GM23338 (cell line): ENCODE measurements at regions not wholly inside any gene's neighbourhood (a gene's known extent, or its start where the extent isn't known, plus 50 kb on each side); places are given as distances from the start of the nearest gene placed in this dataset.
"Not testable (repeated sequence)": the region's sequence is repeated elsewhere in the genome, so short reads cannot be mapped to it uniquely, and the experiment has no call there.

ENCODE experiments used
- CTCF ChIP-seq, 2 experiments: fragments of 200-600 bp in 1 of 2; sonication (generic) in 1 of 2; conservative IDR thresholded peaks; 2 replicates each; pipeline versions ENCODE4 v1.5.1 to v1.6.1; 2016 to 2017; ENCODE audit warnings: antibody characterized with exemption in 2 of 2, low read depth in 2 of 2, mild to moderate bottlenecking in 2 of 2, moderate library complexity in 1 of 2
- EZH2 ChIP-seq: fragments of 200-600 bp; sonication (generic); IDR thresholded peaks from one replicate; pipeline ENCODE4 v1.8.0; 2017; ENCODE audit warnings: antibody characterized with exemption, mild to moderate bottlenecking, low read depth; ENCODE audit not compliant: unreplicated experiment
- EZH2phosphoT487 ChIP-seq: fragments of 200-600 bp; sonication (generic); IDR thresholded peaks from one replicate; pipeline ENCODE4 v1.8.1; 2018; ENCODE audit warnings: antibody characterized with exemption; ENCODE audit not compliant: unreplicated experiment
- JUNB ChIP-seq: IDR thresholded peaks from one replicate; pipeline ENCODE4 v1.6.1; 2016; ENCODE audit warnings: antibody characterized with exemption; ENCODE audit not compliant: unreplicated experiment
- ZNF114 ChIP-seq: fragments of 250-450 bp; sonication (Bioruptor Pico); IDR thresholded peaks from 2 replicates; pipeline ENCODE4 v1.5.0; 2020; ENCODE audit warnings: mild to moderate bottlenecking, moderate library complexity
- TF ChIP-seq, protein P1 (sequence below): fragments of 250-450 bp; sonication (Bioruptor Pico); IDR thresholded peaks from 2 replicates; pipeline ENCODE4 v1.5.0; 2020; ENCODE audit warnings: mild to moderate bottlenecking, moderate library complexity

DNA sequence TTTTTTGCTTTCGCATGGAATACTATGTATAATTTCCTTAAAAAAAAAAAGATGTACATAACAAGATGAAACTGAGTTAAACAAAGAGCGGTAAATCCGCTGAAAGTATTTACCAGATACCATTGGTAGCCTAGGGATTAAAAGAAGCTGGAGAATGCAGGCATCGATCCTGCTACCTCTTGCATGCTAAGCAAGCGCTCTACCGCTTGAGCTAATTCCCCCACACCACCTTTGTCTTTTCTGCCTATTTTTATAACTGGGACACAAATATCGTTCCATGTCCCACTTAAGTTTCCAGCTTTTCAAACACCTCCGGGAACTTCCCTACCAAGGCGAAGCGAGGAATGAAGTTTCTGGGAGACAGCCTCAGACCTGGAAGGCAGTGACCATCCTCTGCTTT is 498.4 kb downstream of the PRIM2 start:
- not testable (repeated sequence) for TF ChIP-seq EZH2; JUNB; CTCF (conservative IDR thresholded peaks at IDR 0.05; ENCODE audit: low read depth in 2 of 2); EZH2phosphoT487; ZNF114 (CRISPR knock-in tag)
- TF ChIP-seq, protein P1, sequence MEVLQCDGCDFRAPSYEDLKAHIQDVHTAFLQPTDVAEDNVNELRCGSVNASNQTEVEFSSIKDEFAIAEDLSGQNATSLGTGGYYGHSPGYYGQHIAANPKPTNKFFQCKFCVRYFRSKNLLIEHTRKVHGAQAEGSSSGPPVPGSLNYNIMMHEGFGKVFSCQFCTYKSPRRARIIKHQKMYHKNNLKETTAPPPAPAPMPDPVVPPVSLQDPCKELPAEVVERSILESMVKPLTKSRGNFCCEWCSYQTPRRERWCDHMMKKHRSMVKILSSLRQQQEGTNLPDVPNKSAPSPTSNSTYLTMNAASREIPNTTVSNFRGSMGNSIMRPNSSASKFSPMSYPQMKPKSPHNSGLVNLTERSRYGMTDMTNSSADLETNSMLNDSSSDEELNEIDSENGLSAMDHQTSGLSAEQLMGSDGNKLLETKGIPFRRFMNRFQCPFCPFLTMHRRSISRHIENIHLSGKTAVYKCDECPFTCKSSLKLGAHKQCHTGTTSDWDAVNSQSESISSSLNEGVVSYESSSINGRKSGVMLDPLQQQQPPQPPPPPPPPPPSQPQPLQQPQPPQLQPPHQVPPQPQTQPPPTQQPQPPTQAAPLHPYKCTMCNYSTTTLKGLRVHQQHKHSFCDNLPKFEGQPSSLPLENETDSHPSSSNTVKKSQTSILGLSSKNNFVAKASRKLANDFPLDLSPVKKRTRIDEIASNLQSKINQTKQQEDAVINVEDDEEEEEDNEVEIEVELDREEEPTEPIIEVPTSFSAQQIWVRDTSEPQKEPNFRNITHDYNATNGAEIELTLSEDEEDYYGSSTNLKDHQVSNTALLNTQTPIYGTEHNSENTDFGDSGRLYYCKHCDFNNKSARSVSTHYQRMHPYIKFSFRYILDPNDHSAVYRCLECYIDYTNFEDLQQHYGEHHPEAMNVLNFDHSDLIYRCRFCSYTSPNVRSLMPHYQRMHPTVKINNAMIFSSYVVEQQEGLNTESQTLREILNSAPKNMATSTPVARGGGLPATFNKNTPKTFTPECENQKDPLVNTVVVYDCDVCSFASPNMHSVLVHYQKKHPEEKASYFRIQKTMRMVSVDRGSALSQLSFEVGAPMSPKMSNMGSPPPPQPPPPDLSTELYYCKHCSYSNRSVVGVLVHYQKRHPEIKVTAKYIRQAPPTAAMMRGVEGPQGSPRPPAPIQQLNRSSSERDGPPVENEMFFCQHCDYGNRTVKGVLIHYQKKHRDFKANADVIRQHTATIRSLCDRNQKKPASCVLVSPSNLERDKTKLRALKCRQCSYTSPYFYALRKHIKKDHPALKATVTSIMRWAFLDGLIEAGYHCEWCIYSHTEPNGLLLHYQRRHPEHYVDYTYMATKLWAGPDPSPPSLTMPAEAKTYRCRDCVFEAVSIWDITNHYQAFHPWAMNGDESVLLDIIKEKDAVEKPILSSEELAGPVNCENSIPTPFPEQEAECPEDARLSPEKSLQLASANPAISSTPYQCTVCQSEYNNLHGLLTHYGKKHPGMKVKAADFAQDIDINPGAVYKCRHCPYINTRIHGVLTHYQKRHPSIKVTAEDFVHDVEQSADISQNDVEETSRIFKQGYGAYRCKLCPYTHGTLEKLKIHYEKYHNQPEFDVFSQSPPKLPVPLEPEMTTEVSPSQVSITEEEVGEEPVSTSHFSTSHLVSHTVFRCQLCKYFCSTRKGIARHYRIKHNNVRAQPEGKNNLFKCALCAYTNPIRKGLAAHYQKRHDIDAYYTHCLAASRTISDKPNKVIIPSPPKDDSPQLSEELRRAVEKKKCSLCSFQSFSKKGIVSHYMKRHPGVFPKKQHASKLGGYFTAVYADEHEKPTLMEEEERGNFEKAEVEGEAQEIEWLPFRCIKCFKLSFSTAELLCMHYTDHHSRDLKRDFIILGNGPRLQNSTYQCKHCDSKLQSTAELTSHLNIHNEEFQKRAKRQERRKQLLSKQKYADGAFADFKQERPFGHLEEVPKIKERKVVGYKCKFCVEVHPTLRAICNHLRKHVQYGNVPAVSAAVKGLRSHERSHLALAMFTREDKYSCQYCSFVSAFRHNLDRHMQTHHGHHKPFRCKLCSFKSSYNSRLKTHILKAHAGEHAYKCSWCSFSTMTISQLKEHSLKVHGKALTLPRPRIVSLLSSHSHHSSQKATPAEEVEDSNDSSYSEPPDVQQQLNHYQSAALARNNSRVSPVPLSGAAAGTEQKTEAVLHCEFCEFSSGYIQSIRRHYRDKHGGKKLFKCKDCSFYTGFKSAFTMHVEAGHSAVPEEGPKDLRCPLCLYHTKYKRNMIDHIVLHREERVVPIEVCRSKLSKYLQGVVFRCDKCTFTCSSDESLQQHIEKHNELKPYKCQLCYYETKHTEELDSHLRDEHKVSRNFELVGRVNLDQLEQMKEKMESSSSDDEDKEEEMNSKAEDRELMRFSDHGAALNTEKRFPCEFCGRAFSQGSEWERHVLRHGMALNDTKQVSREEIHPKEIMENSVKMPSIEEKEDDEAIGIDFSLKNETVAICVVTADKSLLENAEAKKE = not testable (repeated sequence)
